Neural cell (in vitro differentiated cells): ENCODE measurements at regions not wholly inside any gene's neighbourhood (a gene's known extent, or its start where the extent isn't known, plus 50 kb on each side); places are given as distances from the start of the nearest gene placed in this dataset.

Experiments used
- H2AFZ ChIP-seq: fragments of 200-600, 300-800 bp; sonication (generic), shearing (Covaris generic); 2 replicates; pipeline ENCODE4 v1.6.0; 2014; ENCODE audit warnings: low read depth, mild to moderate bottlenecking, antibody characterized with exemption, low read length, moderate library complexity
- H3F3A ChIP-seq: fragments of 200-600 bp; shearing (Covaris generic); 2 replicates; pipeline ENCODE4 v1.6.1; 2016; ENCODE audit warnings: mild to moderate bottlenecking, moderate library complexity, mixed read lengths, antibody characterized with exemption, low read length; ENCODE audit not compliant: insufficient read depth, poor library complexity, severe bottlenecking
- H3K27ac ChIP-seq: fragments of 200-600, 300-800 bp; sonication (generic), shearing (Covaris generic); 2 replicates; pipeline ENCODE4 v1.5.1; 2014; ENCODE audit warnings: mild to moderate bottlenecking, low read length, moderate library complexity
- H3K27me3 ChIP-seq: fragments of 300-800, 200-600 bp; sonication (generic), shearing (Covaris generic); 2 replicates; pipeline ENCODE4 v1.6.0; 2014; ENCODE audit warnings: mild to moderate bottlenecking, low read depth, low read length, moderate library complexity; ENCODE audit not compliant: insufficient read depth
- H3K36me3 ChIP-seq: fragments of 300-800, 200-600 bp; sonication (generic), shearing (Covaris generic); 2 replicates; pipeline ENCODE4 v1.5.1; 2014; ENCODE audit warnings: mild to moderate bottlenecking, antibody characterized with exemption, low read length, moderate library complexity; ENCODE audit not compliant: insufficient read depth
- H3K4me2 ChIP-seq: fragments of 300-800, 200-600 bp; sonication (generic), shearing (Covaris generic); 2 replicates; pipeline ENCODE4 v1.6.0; 2014; ENCODE audit warnings: mild to moderate bottlenecking, low read length
- H3K4me3 ChIP-seq: fragments of 300-800, 200-600 bp; sonication (generic), shearing (Covaris generic); 2 replicates; pipeline ENCODE4 v1.5.1; 2014; ENCODE audit warnings: mild to moderate bottlenecking, low read length, moderate library complexity
- H3K79me2 ChIP-seq: fragments of 200-600 bp; shearing (Covaris generic); replicated peaks from 2 replicates; pipeline ENCODE4 v1.6.0; 2014; ENCODE audit warnings: mild to moderate bottlenecking, low read length, moderate library complexity; ENCODE audit not compliant: insufficient read depth
- H3K9ac ChIP-seq: fragments of 300-800, 200-600 bp; sonication (generic), shearing (Covaris generic); 2 replicates; pipeline ENCODE4 v1.6.1; 2016; ENCODE audit warnings: mild to moderate bottlenecking, low read length, mixed read lengths
- H3K9me2 ChIP-seq: fragments of 200-600 bp; shearing (Covaris generic); 2 replicates; pipeline ENCODE4 v1.6.1; 2016; ENCODE audit warnings: mild to moderate bottlenecking, low read length, mixed read lengths; ENCODE audit not compliant: insufficient read depth
- H3K9me3 ChIP-seq: fragments of 200-600, 300-800 bp; sonication (generic), shearing (Covaris generic); 2 replicates; pipeline ENCODE4 v1.6.1; 2016; ENCODE audit warnings: mild to moderate bottlenecking, mixed run types, low read length, moderate library complexity, mixed read lengths
- H4K20me1 ChIP-seq: fragments of 200-600 bp; shearing (Covaris generic); 2 replicates; pipeline ENCODE4 v1.6.1; 2016; ENCODE audit warnings: mild to moderate bottlenecking, mixed run types; ENCODE audit not compliant: insufficient read depth
- EP300 ChIP-seq: fragments of 450-650 bp; conservative IDR thresholded peaks from 2 replicates; pipeline ENCODE4 v1.6.1; 2014; ENCODE audit warnings: antibody characterized with exemption, mild to moderate bottlenecking, moderate library complexity; ENCODE audit not compliant: poor library complexity, severe bottlenecking
- EZH2 ChIP-seq: fragments of 200-600, 300-800 bp; shearing (Covaris generic), sonication (generic); IDR thresholded peaks from 2 replicates; pipeline ENCODE4 v1.6.1; 2014; ENCODE audit warnings: antibody characterized with exemption, low read length, borderline replicate concordance, mild to moderate bottlenecking; ENCODE audit not compliant: insufficient read depth, poor library complexity, severe bottlenecking
- MXI1 ChIP-seq: fragments of 450-650 bp; conservative IDR thresholded peaks from 2 replicates; pipeline ENCODE4 v1.6.1; 2014; ENCODE audit warnings: antibody characterized with exemption, mild to moderate bottlenecking; ENCODE audit not compliant: poor library complexity, severe bottlenecking
- POLR2AphosphoS5 ChIP-seq: IDR thresholded peaks from 2 replicates; pipeline ENCODE4 v1.6.1; 2012
- RAD21 ChIP-seq: fragments of 450-650 bp; conservative IDR thresholded peaks from 2 replicates; pipeline ENCODE4 v1.6.1; 2014; ENCODE audit warnings: antibody characterized with exemption, mild to moderate bottlenecking, moderate library complexity
- REST ChIP-seq: IDR thresholded peaks from 2 replicates; pipeline ENCODE4 v1.6.1; 2012; ENCODE audit warnings: borderline replicate concordance
- SMC3 ChIP-seq: fragments of 450-650 bp; conservative IDR thresholded peaks from 2 replicates; pipeline ENCODE4 v1.6.1; 2014; ENCODE audit warnings: antibody characterized with exemption, mild to moderate bottlenecking, moderate library complexity; ENCODE audit not compliant: poor library complexity
- TAF1 ChIP-seq: IDR thresholded peaks from 2 replicates; pipeline ENCODE4 v1.6.1; 2012; ENCODE audit warnings: low read depth
- TF ChIP-seq, protein P1 (sequence below): fragments of 450-650 bp; IDR thresholded peaks from 2 replicates; pipeline ENCODE4 v1.5.1; 2014; ENCODE audit warnings: antibody characterized with exemption, mild to moderate bottlenecking, moderate library complexity; ENCODE audit not compliant: poor library complexity, severe bottlenecking

GRCh38 chr1:56068210-56068609 lies 511.2 kb downstream of the PLPP3 start:
- Histone ChIP-seq H3K9me2 (no peaks in the 10 kb centered on the region), H3K36me3 (no peaks in the 10 kb centered on the region), H3K9ac (no peak overlapping the region), H3K27me3 (no peaks in the 10 kb centered on the region), H3K4me2 (no peak overlapping the region), H3K79me2 (no peaks in the 10 kb centered on the region), H3K4me3 (no peak overlapping the region), H2AFZ (no peak overlapping the region), H4K20me1 (no peaks in the 10 kb centered on the region), H3K27ac (no peak overlapping the region), H3K9me3 (no peaks in the 10 kb centered on the region), H3F3A (no peaks in the 10 kb centered on the region)
- TF ChIP-seq RAD21 (no peak), SMC3 (no peak), POLR2AphosphoS5 (no peak), TAF1 (no peak), MXI1 (no peak), REST (no peak), EP300 (no peak), EZH2 (no peak)
- TF ChIP-seq, protein P1, sequence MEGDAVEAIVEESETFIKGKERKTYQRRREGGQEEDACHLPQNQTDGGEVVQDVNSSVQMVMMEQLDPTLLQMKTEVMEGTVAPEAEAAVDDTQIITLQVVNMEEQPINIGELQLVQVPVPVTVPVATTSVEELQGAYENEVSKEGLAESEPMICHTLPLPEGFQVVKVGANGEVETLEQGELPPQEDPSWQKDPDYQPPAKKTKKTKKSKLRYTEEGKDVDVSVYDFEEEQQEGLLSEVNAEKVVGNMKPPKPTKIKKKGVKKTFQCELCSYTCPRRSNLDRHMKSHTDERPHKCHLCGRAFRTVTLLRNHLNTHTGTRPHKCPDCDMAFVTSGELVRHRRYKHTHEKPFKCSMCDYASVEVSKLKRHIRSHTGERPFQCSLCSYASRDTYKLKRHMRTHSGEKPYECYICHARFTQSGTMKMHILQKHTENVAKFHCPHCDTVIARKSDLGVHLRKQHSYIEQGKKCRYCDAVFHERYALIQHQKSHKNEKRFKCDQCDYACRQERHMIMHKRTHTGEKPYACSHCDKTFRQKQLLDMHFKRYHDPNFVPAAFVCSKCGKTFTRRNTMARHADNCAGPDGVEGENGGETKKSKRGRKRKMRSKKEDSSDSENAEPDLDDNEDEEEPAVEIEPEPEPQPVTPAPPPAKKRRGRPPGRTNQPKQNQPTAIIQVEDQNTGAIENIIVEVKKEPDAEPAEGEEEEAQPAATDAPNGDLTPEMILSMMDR, result no peak

- H3K9ac ChIP-seq, result no peak overlapping the region
- no peak overlapping the region for H3K27ac ChIP-seq
- H3K4me3 ChIP-seq, result no peak overlapping the region
- no peaks in the 10 kb centered on the region for H3K27me3 ChIP-seq
- H3K36me3 ChIP-seq, result no peaks in the 10 kb centered on the region
- H3K79me2 ChIP-seq, result no peaks in the 10 kb centered on the region
- no peak for TF ChIP-seq EP300
- TF ChIP-seq EZH2, result no peak
- no peak for TF ChIP-seq TAF1
- TF ChIP-seq REST, result no peak
- no peak for TF ChIP-seq POLR2AphosphoS5
- TF ChIP-seq RAD21, result no peak
- TF ChIP-seq, protein P1, result no peak
- TF ChIP-seq SMC3, result no peak
- TF ChIP-seq MXI1, result no peak
- no peaks in the 10 kb centered on the region for H3K9me3 ChIP-seq
- H3F3A ChIP-seq, result no peaks in the 10 kb centered on the region
- H3K9me2 ChIP-seq, result no peaks in the 10 kb centered on the region
- no peak overlapping the region for H3K4me2 ChIP-seq
- H4K20me1 ChIP-seq, result no peaks in the 10 kb centered on the region
- H2AFZ ChIP-seq, result no peak overlapping the region
Observed at GRCh38 chr1:56065729-56066128, 513.6 kb downstream of the PLPP3 start.
